Activated T-helper 17 cell treated with anti-CD3 and anti-CD28 coated beads, Interleukin-2, amount 50 U/mL, for 72 hours (primary cell): ENCODE measurements at regions not wholly inside any gene's neighbourhood (a gene's known extent, or its start where the extent isn't known, plus 50 kb on each side); places are given as distances from the start of the nearest gene placed in this dataset.

Experiments
- ATAC-seq: fragments of 150-1000 bp; cut with Tn5 transposase; replicated peaks from 2 replicates; pipeline ENCODE4 v1.10.0; 2021; ENCODE audit warnings: mild to moderate bottlenecking, moderate library complexity
- H3K27ac Mint-ChIP-seq: one replicate; pipeline ENCODE4 v1.8.0; 2022; ENCODE audit warnings: mixed read lengths
- H3K27me3 Mint-ChIP-seq: one replicate; pipeline ENCODE4 v1.8.0; 2022; ENCODE audit warnings: mixed read lengths
- H3K36me3 Mint-ChIP-seq: one replicate; pipeline ENCODE4 v1.8.0; 2022; ENCODE audit warnings: low read depth, mild to moderate bottlenecking, mixed read lengths
- H3K4me1 Mint-ChIP-seq: one replicate; pipeline ENCODE4 v1.8.0; 2022; ENCODE audit warnings: mixed read lengths
- H3K4me3 Mint-ChIP-seq: one replicate; pipeline ENCODE4 v1.8.0; 2022; ENCODE audit warnings: mild to moderate bottlenecking, mixed read lengths
- H3K9me3 Mint-ChIP-seq: one replicate; pipeline ENCODE4 v1.8.0; 2022; ENCODE audit warnings: mixed read lengths

DNA sequence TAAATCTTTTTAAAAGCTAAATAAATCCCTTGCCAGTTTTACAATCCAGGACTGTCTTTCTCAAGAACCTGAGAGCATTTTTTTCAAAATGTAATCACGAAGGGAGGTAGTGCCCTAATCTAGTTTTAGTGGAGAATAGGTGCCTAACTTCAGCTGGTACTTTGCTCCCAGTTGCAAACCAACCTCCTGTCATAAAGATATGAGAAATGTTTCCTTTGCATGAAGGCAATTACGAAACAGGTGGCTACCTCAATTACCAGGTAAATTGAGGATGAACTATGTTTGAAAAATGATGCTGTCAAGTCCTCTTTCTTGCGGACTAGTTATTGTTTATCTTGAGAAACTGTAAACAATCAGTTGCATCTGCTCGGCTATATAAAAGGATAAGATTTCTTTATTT is 437.9 kb downstream of the DAD1 start:
- no peak overlapping the region for H3K27ac Mint-ChIP-seq
- ATAC-seq = no peak
- H3K4me1 Mint-ChIP-seq = no peaks in the 10 kb centered on the region
- no peaks in the 10 kb centered on the region for H3K9me3 Mint-ChIP-seq
- no peaks in the 10 kb centered on the region for H3K27me3 Mint-ChIP-seq
- H3K4me3 Mint-ChIP-seq = no peak overlapping the region
- H3K36me3 Mint-ChIP-seq = peaks cover 4% of the 10 kb centered on the region

- Mint-ChIP-seq H3K4me3 (peak overlapping the region; percentile 66), H3K4me1 (no peaks in the 10 kb centered on the region), H3K9me3 (no peaks in the 10 kb centered on the region), H3K27ac (no peak overlapping the region), H3K36me3 (peaks cover 4% of the 10 kb centered on the region), H3K27me3 (no peaks in the 10 kb centered on the region)
- ATAC-seq = no peak
Observed at GRCh38 chr14:22149058-22149457, 440.0 kb downstream of the DAD1 start.

- Mint-ChIP-seq H3K9me3 (no peaks in the 10 kb centered on the region), H3K36me3 (peaks cover 4% of the 10 kb centered on the region), H3K4me1 (no peaks in the 10 kb centered on the region), H3K27ac (no peak overlapping the region), H3K27me3 (no peaks in the 10 kb centered on the region), H3K4me3 (peak overlapping the region; percentile 66)
- ATAC-seq = no peak
Observed at GRCh38 chr14:22147716-22148115, 441.3 kb downstream of the DAD1 start.

DNA sequence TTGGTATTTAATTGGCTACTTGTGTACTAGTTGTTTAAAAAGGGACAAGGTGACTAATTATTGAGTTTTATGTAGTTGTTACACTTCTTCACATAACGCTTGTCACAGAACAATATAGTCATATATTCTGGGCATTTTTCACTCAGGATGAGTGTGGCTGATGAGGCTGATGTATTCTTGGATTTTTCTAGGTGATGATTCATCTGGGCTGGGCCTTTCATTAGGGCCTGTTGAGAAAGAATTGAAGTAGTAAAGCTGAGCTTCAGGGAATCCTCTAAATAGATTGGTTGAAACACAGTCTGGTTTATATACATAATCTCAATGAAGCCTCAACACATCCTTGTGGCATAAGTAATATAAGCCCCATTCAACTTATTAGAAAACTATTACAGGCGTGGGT is 445.7 kb downstream of the DAD1 start:
- ATAC-seq = peak; percentile 42
- peaks cover 4% of the 10 kb centered on the region for H3K36me3 Mint-ChIP-seq

GRCh38 chr14:22140633-22141032 is 448.4 kb downstream of the DAD1 start:
- no peak for ATAC-seq
- no peaks in the 10 kb centered on the region for H3K36me3 Mint-ChIP-seq
- no peaks in the 10 kb centered on the region for H3K27me3 Mint-ChIP-seq
- no peak overlapping the region for H3K27ac Mint-ChIP-seq
- H3K4me1 Mint-ChIP-seq = no peaks in the 10 kb centered on the region
- H3K9me3 Mint-ChIP-seq = no peaks in the 10 kb centered on the region
- H3K4me3 Mint-ChIP-seq = no peak overlapping the region

More for the DNA sequence above, 445.7 kb downstream of the DAD1 start:
- Mint-ChIP-seq H3K4me3 (no peak overlapping the region), H3K27ac (no peak overlapping the region), H3K27me3 (no peaks in the 10 kb centered on the region), H3K9me3 (no peaks in the 10 kb centered on the region), H3K4me1 (no peaks in the 10 kb centered on the region)

- no peaks in the 10 kb centered on the region for H3K36me3 Mint-ChIP-seq
- no peaks in the 10 kb centered on the region for H3K9me3 Mint-ChIP-seq
- ATAC-seq = no peak
- no peak overlapping the region for H3K27ac Mint-ChIP-seq
- H3K27me3 Mint-ChIP-seq = no peaks in the 10 kb centered on the region
- no peaks in the 10 kb centered on the region for H3K4me1 Mint-ChIP-seq
- H3K4me3 Mint-ChIP-seq = no peak overlapping the region
Observed at GRCh38 chr14:22131749-22132476, 457.1 kb downstream of the DAD1 start.

GRCh38 chr14:22124073-22124613 is 450.5 kb upstream of the OR4E1 start:
- peak; percentile 24 for ATAC-seq
- Mint-ChIP-seq H3K27me3 (no peaks in the 10 kb centered on the region), H3K27ac (no peak overlapping the region), H3K4me3 (peak overlapping the region; percentile 69), H3K4me1 (no peaks in the 10 kb centered on the region), H3K36me3 (no peaks in the 10 kb centered on the region), H3K9me3 (no peaks in the 10 kb centered on the region)

DNA sequence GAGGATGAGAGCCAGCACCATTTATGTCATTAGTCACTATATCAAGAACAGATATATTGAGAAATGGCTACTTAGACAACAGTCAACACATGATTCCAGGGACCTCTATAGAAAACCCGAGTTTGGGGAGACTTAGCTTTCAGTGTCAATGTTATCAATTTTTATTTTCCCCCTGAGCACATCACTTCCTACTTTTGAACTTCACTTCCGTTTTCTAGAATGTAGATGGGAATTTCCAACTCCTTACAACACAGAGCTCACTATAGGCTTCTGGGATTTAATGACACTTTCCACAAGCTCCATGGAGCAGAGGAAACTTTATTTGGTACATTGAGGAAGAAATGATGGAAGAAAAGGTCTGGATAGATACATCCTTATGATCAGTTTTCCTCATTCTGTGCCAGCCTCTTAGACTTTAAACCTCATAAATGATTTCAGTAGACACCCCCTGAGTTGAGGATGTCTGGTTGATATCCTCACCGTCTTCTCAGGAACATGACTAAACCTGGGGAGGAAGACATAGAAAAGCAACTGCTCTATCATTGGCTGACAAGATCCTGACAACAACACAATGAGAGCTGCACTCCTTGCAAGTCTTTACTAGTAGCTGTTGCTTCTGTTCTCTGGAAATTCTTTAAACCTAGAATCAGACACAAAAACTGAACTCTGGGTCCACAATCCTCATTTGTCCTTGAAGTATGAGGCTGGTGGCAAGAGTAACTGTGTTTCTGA is 449.4 kb upstream of the OR4E1 start:
- H3K27ac Mint-ChIP-seq = peak overlapping the region; percentile 63
- no peaks in the 10 kb centered on the region for H3K36me3 Mint-ChIP-seq
- H3K4me3 Mint-ChIP-seq = peak overlapping the region; percentile 69
- H3K4me1 Mint-ChIP-seq = no peaks in the 10 kb centered on the region
- peak; percentile 76 for ATAC-seq
- H3K9me3 Mint-ChIP-seq = no peaks in the 10 kb centered on the region
- no peaks in the 10 kb centered on the region for H3K27me3 Mint-ChIP-seq

GRCh38 chr14:22122227-22122818 is 448.7 kb upstream of the OR4E1 start:
- H3K4me1 Mint-ChIP-seq = no peaks in the 10 kb centered on the region
- no peak for ATAC-seq
- no peaks in the 10 kb centered on the region for H3K27me3 Mint-ChIP-seq
- peak overlapping the region; percentile 69 for H3K4me3 Mint-ChIP-seq
- no peaks in the 10 kb centered on the region for H3K9me3 Mint-ChIP-seq
- H3K36me3 Mint-ChIP-seq = no peaks in the 10 kb centered on the region
- peak overlapping the region; percentile 63 for H3K27ac Mint-ChIP-seq

DNA sequence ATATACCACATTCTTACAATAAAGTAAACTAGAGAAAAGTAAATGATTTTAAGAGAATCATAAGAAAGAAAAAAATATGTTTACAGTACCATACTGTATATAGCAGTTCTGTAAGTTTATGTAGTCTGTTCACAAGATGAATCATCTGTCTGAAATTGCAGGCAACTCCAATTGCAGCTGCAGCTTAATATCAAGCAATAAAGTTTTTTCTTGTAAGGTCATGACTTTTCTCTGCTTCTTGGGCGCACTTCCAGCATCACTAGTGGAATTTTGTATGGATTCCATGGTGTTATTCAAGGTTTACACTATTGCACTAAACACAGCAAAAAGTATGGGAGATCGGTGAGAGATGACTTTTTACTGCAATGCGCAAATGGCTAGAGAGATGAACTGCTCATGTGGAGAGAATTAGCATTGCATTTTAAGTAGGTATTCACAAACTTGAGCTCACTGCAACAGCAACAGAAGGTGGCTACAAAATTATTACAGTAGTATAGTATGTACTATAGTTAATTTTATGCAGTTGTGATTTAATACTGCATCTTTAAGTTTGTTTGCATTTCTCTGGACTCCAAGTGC is 445.4 kb upstream of the OR4E1 start:
- no peaks in the 10 kb centered on the region for H3K36me3 Mint-ChIP-seq
- no peaks in the 10 kb centered on the region for H3K9me3 Mint-ChIP-seq
- no peak for ATAC-seq
- H3K27me3 Mint-ChIP-seq = no peaks in the 10 kb centered on the region
- H3K4me1 Mint-ChIP-seq = no peaks in the 10 kb centered on the region
- no peak overlapping the region for H3K27ac Mint-ChIP-seq
- H3K4me3 Mint-ChIP-seq = peak overlapping the region; percentile 37

DNA sequence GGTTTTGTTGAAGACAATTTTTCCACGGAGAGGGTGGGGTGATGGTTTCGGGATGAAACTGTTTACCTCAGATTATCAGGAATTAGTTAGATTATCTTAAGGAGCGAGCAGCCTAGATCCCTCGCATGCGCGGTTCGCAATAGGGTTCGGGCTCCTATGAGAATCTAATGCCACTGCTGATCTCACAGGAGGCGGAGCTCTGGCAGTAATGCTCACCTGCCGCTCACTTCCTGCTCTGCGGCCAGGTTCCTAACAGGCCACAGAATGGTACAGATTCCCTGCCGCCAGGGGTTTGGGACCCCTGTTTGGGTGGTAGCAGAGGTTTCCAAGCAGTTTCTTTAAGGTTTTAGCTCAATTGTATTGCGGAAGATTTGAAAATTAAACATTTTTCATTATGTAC is 439.8 kb upstream of the OR4E1 start:
- peak overlapping the region; percentile 72 for H3K4me3 Mint-ChIP-seq

DNA sequence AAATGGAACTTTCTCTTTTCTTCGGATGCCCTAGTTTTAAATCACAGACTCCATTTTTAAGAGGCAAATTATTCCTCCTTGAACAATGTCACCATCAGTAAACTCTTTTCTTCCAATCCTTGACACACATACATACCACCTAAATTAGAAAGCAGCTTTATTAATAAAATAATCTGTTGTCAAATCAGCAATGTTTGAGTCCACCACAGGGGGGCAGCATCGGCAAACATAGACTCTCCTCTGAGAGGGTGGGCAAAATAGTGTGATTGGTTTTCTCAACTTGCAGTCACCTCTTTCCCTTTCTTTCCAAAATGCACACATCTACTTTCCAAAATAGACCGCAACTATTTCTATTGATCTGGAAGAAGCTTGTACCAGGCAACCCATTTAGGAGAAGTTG is 438.4 kb upstream of the OR4E1 start:
- Mint-ChIP-seq H3K36me3 (no peaks in the 10 kb centered on the region), H3K27ac (peak overlapping the region; percentile 80), H3K4me1 (no peaks in the 10 kb centered on the region), H3K27me3 (no peaks in the 10 kb centered on the region), H3K4me3 (peak overlapping the region; percentile 72), H3K9me3 (no peaks in the 10 kb centered on the region)
- no peak for ATAC-seq

More for the DNA sequence above, 439.8 kb upstream of the OR4E1 start:
- Mint-ChIP-seq H3K36me3 (no peaks in the 10 kb centered on the region), H3K27ac (no peak overlapping the region), H3K9me3 (no peaks in the 10 kb centered on the region), H3K27me3 (no peaks in the 10 kb centered on the region), H3K4me1 (no peaks in the 10 kb centered on the region)
- peak; percentile 45 for ATAC-seq

- Mint-ChIP-seq H3K4me1 (no peaks in the 10 kb centered on the region), H3K27ac (peak overlapping the region; percentile 73), H3K36me3 (no peaks in the 10 kb centered on the region), H3K4me3 (peak overlapping the region; percentile 60), H3K9me3 (no peaks in the 10 kb centered on the region), H3K27me3 (no peaks in the 10 kb centered on the region)
- no peak for ATAC-seq
Observed at GRCh38 chr14:22107753-22108152, 434.1 kb upstream of the OR4E1 start.
